GM18867 (cell line): ENCODE measurements at regions not wholly inside any gene's neighbourhood (a gene's known extent, or its start where the extent isn't known, plus 50 kb on each side); places are given as distances from the start of the nearest gene placed in this dataset.

Experiments used
- ATAC-seq: cut with Tn5 transposase; IDR thresholded peaks from one replicate; pipeline ENCODE4 v1.9.1; 2021; ENCODE audit warnings: mild to moderate bottlenecking, moderate library complexity; ENCODE audit not compliant: unreplicated experiment

DNA sequence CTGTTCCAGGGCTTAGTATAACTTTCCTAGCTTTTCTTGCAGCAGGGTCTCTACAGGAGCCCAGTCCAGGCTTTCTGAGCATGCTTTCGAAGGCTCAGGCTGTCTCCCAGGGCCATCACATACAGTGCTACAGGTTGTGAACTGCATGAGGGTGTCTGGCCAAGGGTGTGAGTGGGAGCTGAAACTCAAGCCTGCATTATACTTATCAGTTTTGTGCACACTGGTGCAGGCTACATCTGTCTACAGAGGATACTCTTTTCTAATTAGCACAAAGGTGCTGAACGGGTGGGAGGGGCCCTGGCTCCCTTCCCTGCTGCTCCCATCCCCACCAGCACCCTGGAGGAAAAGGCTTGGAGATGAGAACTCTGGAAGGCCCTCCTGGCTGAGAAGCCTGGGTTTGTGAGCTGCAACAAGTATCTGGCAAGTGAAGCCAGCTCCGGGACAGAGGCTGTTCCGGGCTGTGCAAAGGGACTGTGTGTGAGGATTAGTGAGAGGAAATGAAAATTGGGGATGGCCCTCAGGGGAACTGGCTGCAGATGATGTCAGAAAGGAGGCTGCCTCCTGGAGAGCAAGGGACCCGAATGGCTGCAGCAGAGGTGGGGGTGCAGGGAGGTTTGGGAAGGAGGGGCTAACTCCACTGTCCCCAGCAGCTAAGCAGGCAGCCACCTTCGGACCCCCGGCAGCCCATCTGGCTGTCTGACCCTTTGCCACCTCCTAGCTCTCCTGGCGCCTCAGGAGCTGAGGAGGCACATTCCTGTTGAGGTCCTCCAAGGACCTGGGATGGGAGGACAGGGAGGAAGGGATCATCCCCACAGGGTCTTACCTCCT is 68.5 kb downstream of the EFNB1 start:
- no peak for ATAC-seq

DNA sequence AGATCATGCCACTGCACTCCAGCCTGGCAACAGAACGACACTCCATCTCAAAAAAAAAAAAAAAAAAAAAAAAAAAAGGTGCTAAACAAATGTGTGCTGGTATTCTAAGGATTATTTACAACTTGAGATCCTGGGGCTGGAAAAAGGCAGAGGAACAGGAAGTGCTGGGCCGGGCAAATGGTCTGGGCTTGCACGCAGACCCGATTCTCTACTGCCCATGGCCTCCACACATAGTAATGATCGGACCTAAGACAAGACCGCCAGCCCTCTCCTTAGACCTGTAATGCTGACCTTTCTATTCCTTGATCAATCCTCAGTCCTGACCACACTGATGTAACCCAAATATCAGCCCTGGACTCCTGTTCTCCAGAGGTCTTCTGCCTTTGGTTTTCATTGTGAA is 67.8 kb downstream of the EFNB1 start:
- ATAC-seq = no peak

DNA sequence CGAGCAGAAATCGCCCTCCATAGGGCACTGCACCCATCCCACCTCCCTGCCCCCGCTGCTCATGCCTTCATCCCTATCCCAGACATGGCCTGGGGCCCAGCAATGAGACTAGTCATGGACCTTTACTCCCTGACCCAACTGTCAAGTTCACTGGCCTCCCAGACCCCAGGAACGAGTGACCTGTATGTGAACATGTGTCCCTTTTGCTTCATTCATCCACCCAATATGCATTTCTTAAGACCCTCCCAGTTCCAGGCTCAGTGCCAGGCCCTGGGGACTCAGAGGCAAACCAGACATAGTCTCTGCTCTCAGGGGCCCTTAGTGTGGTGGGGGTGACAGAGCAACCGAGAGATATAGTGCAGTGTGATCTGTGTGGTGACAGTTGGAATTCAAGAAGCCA is 67.0 kb downstream of the EFNB1 start:
- ATAC-seq = no peak

DNA sequence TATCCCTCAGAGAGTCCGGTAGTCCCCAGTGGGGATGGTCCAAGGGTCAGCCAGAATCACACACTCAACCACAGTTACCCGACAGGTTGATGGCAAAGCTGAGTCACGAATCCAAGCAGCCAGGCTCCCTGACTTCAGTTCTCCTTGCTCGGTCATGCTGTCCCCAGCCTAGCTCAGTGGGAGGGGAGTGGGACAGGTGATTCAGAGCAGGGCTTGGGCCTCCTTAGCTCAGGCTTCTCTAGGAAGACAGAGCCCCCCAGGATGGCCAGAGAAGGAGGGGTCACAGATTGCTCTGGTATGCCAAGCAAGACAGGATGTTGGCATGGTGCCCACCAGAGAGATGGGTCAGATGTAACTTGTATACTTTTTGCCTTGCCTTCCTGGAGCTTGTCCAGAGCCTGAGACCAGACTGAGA is 66.5 kb downstream of the EFNB1 start:
- ATAC-seq = no peak

DNA sequence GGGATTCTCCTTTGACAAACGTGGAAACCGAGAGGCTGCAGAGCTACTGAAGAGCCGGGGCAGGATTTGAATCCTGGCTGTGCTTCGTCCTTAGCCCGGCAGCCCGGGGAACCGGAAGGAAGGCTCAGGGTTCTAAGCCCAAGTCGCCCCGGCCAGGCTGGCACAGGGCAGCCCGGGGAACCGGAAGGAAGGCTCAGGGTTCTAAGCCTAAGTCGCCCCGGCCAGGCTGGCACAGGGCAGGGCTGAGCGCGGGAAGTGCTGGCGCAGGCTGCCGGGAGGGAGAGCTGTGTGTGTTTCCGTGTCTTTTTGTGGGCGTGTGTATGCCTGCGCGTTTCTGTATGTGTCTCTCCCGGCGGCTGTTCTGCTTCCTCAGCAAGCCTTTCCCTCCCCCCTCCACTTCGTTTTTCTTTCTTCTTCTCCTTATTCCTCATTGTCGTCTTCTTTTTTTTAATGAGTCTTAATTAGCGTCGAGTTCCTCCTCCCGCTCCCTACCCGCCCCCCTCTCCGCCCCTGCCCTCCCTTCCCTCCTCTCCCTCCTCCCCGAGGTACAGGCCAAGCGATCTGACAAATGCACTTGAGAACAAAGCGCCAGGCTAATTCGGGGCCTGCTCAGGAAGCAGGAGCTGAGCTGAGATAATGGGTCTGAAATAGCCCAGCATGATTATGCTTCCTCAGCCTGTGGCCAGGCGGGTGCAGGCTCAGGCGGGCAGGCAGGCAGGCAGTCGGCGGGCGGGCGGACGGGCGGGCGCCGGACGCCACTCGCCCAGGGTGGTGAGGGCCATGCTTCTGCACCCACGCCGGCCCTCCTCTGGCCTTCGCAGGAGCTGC is 65.9 kb downstream of the EFNB1 start:
- ATAC-seq = no peak

DNA sequence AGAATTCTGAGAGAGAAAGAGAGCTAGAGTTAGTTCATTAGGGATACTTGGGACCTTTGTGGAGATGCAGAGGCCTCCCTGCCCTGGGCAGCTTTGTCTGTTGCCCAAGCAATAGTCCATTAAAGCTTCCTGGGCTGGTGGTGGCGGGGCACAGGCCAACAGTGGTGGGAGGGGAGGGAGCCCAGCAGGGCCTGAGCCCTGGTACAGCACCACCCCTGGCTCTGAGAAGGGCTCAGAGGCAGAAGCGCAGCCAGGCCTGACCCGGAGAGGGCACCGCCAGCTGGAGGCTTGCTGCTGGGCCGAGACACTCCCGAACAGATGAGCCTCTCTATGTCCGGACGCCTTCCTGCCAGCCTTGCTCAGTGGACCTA is 65.3 kb downstream of the EFNB1 start:
- ATAC-seq = no peak

DNA sequence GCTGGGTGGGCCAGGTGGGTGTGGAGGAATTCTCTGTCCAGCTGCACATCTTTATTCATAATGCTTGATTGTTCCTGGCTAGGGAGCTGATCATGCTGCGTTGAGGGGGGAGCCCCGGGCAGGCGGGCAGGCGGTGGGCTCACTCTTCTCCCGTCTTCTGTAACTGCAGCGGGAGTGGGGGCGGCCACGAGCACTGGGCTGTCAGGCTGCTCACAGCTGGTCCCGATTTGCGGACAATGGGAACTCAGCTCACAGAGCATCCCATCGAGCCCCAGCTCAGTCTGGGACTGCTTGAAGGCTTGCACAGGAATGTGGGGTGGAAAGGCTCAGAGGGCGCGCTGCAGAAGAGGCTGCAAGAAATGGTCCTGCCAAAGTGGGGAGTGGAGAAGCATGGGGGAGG is 63.8 kb downstream of the EFNB1 start:
- ATAC-seq = no peak

DNA sequence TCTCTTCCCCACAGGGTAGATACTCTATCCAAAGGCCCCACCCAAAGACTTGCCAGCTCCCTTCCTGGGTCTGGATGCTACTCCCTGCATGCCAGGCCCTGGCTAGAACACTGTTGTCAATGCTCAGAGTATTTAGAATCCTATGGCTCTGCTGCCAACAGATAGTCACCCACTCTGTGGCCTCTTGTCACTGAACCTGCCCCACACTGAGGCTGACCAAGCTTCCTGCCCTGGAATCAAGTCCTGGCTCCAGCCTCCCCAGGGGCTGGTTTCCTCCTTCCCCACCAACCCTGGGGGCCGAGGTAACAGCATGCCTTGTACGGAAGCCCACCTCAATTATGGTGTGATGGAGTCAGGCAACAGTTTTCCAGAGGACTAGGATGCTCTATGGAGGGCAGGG is 63.3 kb downstream of the EFNB1 start:
- ATAC-seq = no peak
